Prostate gland (tissue), 2 donors: ENCODE measurements at regions not wholly inside any gene's neighbourhood (a gene's known extent, or its start where the extent isn't known, plus 50 kb on each side); places are given as distances from the start of the nearest gene placed in this dataset.

ENCODE experiments used
- POLR2A ChIP-seq: fragments of 450-650 bp; IDR thresholded peaks from one replicate; pipeline ENCODE4 v1.6.1; 2016; ENCODE audit warnings: antibody characterized with exemption, mild to moderate bottlenecking
- POLR2AphosphoS5 ChIP-seq: sonication (generic); formaldehyde crosslinking; IDR thresholded peaks from one replicate; pipeline ENCODE4 v1.6.1; 2017; ENCODE audit warnings: antibody characterized with exemption
- TF ChIP-seq, protein P1 (sequence below), 4 experiments: fragments of 200-600 bp in 2 of 4; fragments of 450-650 bp in 2 of 4; sonication (generic) in 2 of 4; IDR thresholded peaks; 1 replicate in 3 of 4; 2 replicates in 1 of 4; pipeline ENCODE4 v1.5.1; 2016 to 2019; ENCODE audit warnings: antibody characterized with exemption in 4 of 4, mild to moderate bottlenecking in 2 of 4, moderate library complexity in 2 of 4

DNA sequence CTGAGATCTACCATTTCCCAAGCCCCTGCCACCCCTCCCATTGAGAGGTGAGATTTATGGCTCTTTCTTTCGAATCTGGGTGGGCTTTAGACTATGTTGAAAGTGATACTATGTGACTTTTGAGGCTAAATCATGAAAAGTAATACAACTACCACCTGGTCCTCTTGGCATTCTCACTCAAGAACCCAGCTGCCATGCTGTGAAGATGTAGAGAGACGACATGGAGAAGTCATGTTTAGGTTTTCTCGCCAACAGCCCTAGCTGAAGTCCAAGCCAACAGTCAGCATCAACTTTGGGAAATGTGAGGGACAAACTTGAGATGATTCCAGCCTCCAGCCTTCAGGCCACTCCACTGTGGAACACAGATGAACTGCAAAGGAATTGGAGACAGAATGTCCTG is 108.7 kb downstream of the SCP2D1 start:
- TF ChIP-seq, protein P1, sequence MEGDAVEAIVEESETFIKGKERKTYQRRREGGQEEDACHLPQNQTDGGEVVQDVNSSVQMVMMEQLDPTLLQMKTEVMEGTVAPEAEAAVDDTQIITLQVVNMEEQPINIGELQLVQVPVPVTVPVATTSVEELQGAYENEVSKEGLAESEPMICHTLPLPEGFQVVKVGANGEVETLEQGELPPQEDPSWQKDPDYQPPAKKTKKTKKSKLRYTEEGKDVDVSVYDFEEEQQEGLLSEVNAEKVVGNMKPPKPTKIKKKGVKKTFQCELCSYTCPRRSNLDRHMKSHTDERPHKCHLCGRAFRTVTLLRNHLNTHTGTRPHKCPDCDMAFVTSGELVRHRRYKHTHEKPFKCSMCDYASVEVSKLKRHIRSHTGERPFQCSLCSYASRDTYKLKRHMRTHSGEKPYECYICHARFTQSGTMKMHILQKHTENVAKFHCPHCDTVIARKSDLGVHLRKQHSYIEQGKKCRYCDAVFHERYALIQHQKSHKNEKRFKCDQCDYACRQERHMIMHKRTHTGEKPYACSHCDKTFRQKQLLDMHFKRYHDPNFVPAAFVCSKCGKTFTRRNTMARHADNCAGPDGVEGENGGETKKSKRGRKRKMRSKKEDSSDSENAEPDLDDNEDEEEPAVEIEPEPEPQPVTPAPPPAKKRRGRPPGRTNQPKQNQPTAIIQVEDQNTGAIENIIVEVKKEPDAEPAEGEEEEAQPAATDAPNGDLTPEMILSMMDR (IDR thresholded peaks at IDR 0.05), result no peak
- TF ChIP-seq POLR2AphosphoS5 (no peak), POLR2A (no peak)
